Neutrophil (primary cell): ENCODE measurements at regions not wholly inside any gene's neighbourhood (a gene's known extent, or its start where the extent isn't known, plus 50 kb on each side); places are given as distances from the start of the nearest gene placed in this dataset.
"Not testable (repeated sequence)": the region's sequence is repeated elsewhere in the genome, so short reads cannot be mapped to it uniquely, and the experiment has no call there.

Experiments
- H3K27ac ChIP-seq: fragments of 200-600 bp; sonication (generic); 2 replicates; pipeline ENCODE4 v1.5.1; 2016; ENCODE audit warnings: mild to moderate bottlenecking, moderate library complexity
- H3K27me3 ChIP-seq: fragments of 200-600 bp; sonication (generic); 2 replicates; pipeline ENCODE4 v1.6.0; 2016; ENCODE audit warnings: mild to moderate bottlenecking
- H3K36me3 ChIP-seq: fragments of 200-600 bp; sonication (generic); 2 replicates; pipeline ENCODE4 v1.5.1; 2017
- H3K4me1 ChIP-seq, 2 experiments: fragments of 200-600 bp in 1 of 2; sonication (generic) in 1 of 2; 1 replicate in 1 of 2; 2 replicates in 1 of 2; pipeline versions ENCODE4 v1.5.1 to v1.6.1; 2013 to 2016; ENCODE audit warnings: low read depth in 1 of 2, low read length in 1 of 2, mild to moderate bottlenecking in 1 of 2, moderate library complexity in 1 of 2; ENCODE audit not compliant: control insufficient read depth in 1 of 2, insufficient read depth in 1 of 2
- H3K4me3 ChIP-seq, 2 experiments: fragments of 200-600 bp in 1 of 2; sonication (generic) in 1 of 2; 1 replicate in 1 of 2; 2 replicates in 1 of 2; pipeline ENCODE4 v1.5.1; 2013 to 2016; ENCODE audit warnings: low read depth in 1 of 2, low read length in 1 of 2, mild to moderate bottlenecking in 1 of 2, moderate library complexity in 1 of 2
- H3K9me3 ChIP-seq: fragments of 200-600 bp; sonication (generic); 2 replicates; pipeline ENCODE4 v1.5.1; 2016
- CTCF ChIP-seq: fragments of 200-600 bp; sonication (generic); IDR thresholded peaks from 2 replicates; pipeline ENCODE4 v1.5.1; 2016; ENCODE audit warnings: antibody characterized with exemption

GRCh38 chr3:20250786-20251185 is 64.8 kb upstream of the SGO1 start:
- Histone ChIP-seq H3K36me3 (no peaks in the 10 kb centered on the region), H3K4me3 (no peak overlapping the region), H3K27me3 (no peaks in the 10 kb centered on the region), H3K4me1 (no peaks in the 10 kb centered on the region), H3K27ac (no peak overlapping the region), H3K9me3 (no peaks in the 10 kb centered on the region)
- no peak for TF ChIP-seq CTCF

GRCh38 chr3:20250314-20250713 is 64.3 kb upstream of the SGO1 start:
- TF ChIP-seq CTCF, result no peak
- no peak overlapping the region for H3K27ac ChIP-seq
- H3K9me3 ChIP-seq, result no peaks in the 10 kb centered on the region
- H3K27me3 ChIP-seq, result no peaks in the 10 kb centered on the region
- no peak overlapping the region for H3K4me3 ChIP-seq
- no peaks in the 10 kb centered on the region for H3K4me1 ChIP-seq
- no peaks in the 10 kb centered on the region for H3K36me3 ChIP-seq

- Histone ChIP-seq H3K27me3 (no peaks in the 10 kb centered on the region), H3K27ac (no peak overlapping the region)
Observed at GRCh38 chr3:20246662-20247061, 60.7 kb upstream of the SGO1 start.

GRCh38 chr3:20245781-20246180 is 59.8 kb upstream of the SGO1 start:
- Histone ChIP-seq H3K36me3 (no peaks in the 10 kb centered on the region), H3K4me1 (no peaks in the 10 kb centered on the region), H3K27me3 (no peaks in the 10 kb centered on the region), H3K4me3 (no peak overlapping the region), H3K9me3 (no peaks in the 10 kb centered on the region), H3K27ac (no peak overlapping the region)
- no peak for TF ChIP-seq CTCF

More at GRCh38 chr3:20246662-20247061, 60.7 kb upstream of the SGO1 start:
- no peak for TF ChIP-seq CTCF
- Histone ChIP-seq H3K4me3 (no peak overlapping the region), H3K9me3 (no peaks in the 10 kb centered on the region), H3K4me1 (no peaks in the 10 kb centered on the region), H3K36me3 (no peaks in the 10 kb centered on the region)

- H3K4me3 ChIP-seq, result no peak overlapping the region
- H3K9me3 ChIP-seq, result no peaks in the 10 kb centered on the region
- TF ChIP-seq CTCF, result no peak
- H3K36me3 ChIP-seq, result no peaks in the 10 kb centered on the region
- no peaks in the 10 kb centered on the region for H3K27me3 ChIP-seq
- no peak overlapping the region for H3K27ac ChIP-seq
- H3K4me1 ChIP-seq, result no peaks in the 10 kb centered on the region
Observed at GRCh38 chr3:20240154-20240883, 54.3 kb upstream of the SGO1 start.

- not testable (repeated sequence) for H3K27ac ChIP-seq
Observed at GRCh38 chr3:20238199-20238598, 52.2 kb upstream of the SGO1 start.

More at GRCh38 chr3:20238199-20238598, 52.2 kb upstream of the SGO1 start:
- H3K27me3 ChIP-seq, H3K9me3 ChIP-seq, H3K4me3 ChIP-seq, H3K36me3 ChIP-seq, H3K4me1 ChIP-seq: not testable (repeated sequence)
